ENCODE measurements at regions not wholly inside any gene's neighbourhood (a gene's known extent, or its start where the extent isn't known, plus 50 kb on each side); places are given as distances from the start of the nearest gene placed in this dataset.
"Not testable (repeated sequence)": the region's sequence is repeated elsewhere in the genome, so short reads cannot be mapped to it uniquely, and the experiment has no call there.

DNA sequence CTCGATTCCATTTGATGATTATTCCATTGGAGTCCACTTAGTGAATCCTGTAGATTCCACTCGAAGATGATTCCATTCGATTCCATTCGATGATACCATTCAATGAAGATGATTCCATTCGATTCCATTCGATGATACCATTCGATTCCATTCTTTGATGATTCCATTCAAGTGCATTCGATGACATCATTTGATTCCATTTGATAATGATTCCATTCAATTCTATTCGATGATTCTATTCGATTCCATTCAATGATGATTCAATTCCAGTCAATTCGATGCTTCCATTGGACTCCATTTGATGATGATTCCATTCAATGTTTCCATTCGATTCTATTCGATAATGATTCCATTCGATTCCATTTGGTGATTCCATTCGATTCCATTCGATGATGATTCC, 1150.0 kb downstream of the TP53TG3F start:
- peaks cover 61% of the 10 kb centered on the region for H3K9me3 Mint-ChIP-seq (ENCODE audit: low read depth)
- peaks cover 30% of the 10 kb centered on the region for H3K36me3 Mint-ChIP-seq (ENCODE audit: low read depth)
- H3K4me1 Mint-ChIP-seq; ATAC-seq; H3K4me3 Mint-ChIP-seq; intact Hi-C loops (cut with DNase I, micrococcal nuclease); H3K27me3 Mint-ChIP-seq; H3K27ac Mint-ChIP-seq; CTCF ChIA-PET; DNase-seq; POLR2A ChIA-PET: not testable (repeated sequence)

All from activated CD4-positive, alpha-beta T cell treated with anti-CD3 and anti-CD28 coated beads for 36 hours (primary cell).